Stimulated activated CD8-positive, alpha-beta memory T cell treated with anti-CD3 and anti-CD28 coated beads, Interleukin-4, amount 100 ng/mL, for 48 hours (primary cell): ENCODE measurements at regions not wholly inside any gene's neighbourhood (a gene's known extent, or its start where the extent isn't known, plus 50 kb on each side); places are given as distances from the start of the nearest gene placed in this dataset.
"Not testable (repeated sequence)": the region's sequence is repeated elsewhere in the genome, so short reads cannot be mapped to it uniquely, and the experiment has no call there.

ENCODE experiments used
- DNase-seq: peaks from one replicate; pipeline ENCODE4 v3.0.0-alpha.2; 2020

GRCh38 chr6:113697632-113698410 lies 159.3 kb upstream of the MARCKS start:
- no peak for DNase-seq

- no peak for DNase-seq
These were observed 157.9 kb upstream of the MARCKS start for GRCh38 chr6:113699239-113699638.

- no peak for DNase-seq
These were observed 155.4 kb upstream of the MARCKS start for GRCh38 chr6:113701552-113702254.

GRCh38 chr6:113707194-113707593 lies 150.0 kb upstream of the MARCKS start:
- no peak for DNase-seq

GRCh38 chr6:113709936-113710509 lies 147.1 kb upstream of the MARCKS start:
- no peak for DNase-seq

GRCh38 chr6:113713665-113714064 lies 143.5 kb upstream of the MARCKS start:
- no peak for DNase-seq

GRCh38 chr6:113718588-113718987 lies 138.6 kb upstream of the MARCKS start:
- DNase-seq, result no peak

- no peak for DNase-seq
These were observed 138.1 kb upstream of the MARCKS start for GRCh38 chr6:113719064-113719463.

GRCh38 chr6:113719545-113719944 lies 137.6 kb upstream of the MARCKS start:
- no peak for DNase-seq

GRCh38 chr6:113723182-113723581 lies 134.0 kb upstream of the MARCKS start:
- no peak for DNase-seq

- not testable (repeated sequence) for DNase-seq
These were observed 132.2 kb upstream of the MARCKS start for GRCh38 chr6:113724927-113725326.

- DNase-seq, result no peak
These were observed 125.6 kb upstream of the MARCKS start for GRCh38 chr6:113731541-113731940.

- no peak for DNase-seq
These were observed 124.7 kb upstream of the MARCKS start for GRCh38 chr6:113732384-113732966.

- DNase-seq, result no peak
These were observed 123.8 kb upstream of the MARCKS start for GRCh38 chr6:113733381-113733780.

GRCh38 chr6:113734982-113735381 lies 122.2 kb upstream of the MARCKS start:
- no peak for DNase-seq

GRCh38 chr6:113735491-113735890 lies 121.7 kb upstream of the MARCKS start:
- no peak for DNase-seq

- DNase-seq, result no peak
These were observed 120.2 kb upstream of the MARCKS start for GRCh38 chr6:113736978-113737377.

GRCh38 chr6:113739041-113739655 lies 118.0 kb upstream of the MARCKS start:
- no peak for DNase-seq

GRCh38 chr6:113741651-113742050 lies 115.5 kb upstream of the MARCKS start:
- no peak for DNase-seq

GRCh38 chr6:113742342-113742741 lies 114.8 kb upstream of the MARCKS start:
- no peak for DNase-seq

GRCh38 chr6:113744861-113745260 lies 112.3 kb upstream of the MARCKS start:
- DNase-seq, result no peak

- no peak for DNase-seq
These were observed 106.8 kb upstream of the MARCKS start for GRCh38 chr6:113750151-113750855.

GRCh38 chr6:113754291-113754690 lies 102.9 kb upstream of the MARCKS start:
- DNase-seq, result no peak
